ENCODE measurements at regions not wholly inside any gene's neighbourhood (a gene's known extent, or its start where the extent isn't known, plus 50 kb on each side); places are given as distances from the start of the nearest gene placed in this dataset.

GRCh38 chr1:73026114-73026513, 743.8 kb upstream of the NEGR1 start:
- H4K20me1 ChIP-seq (ENCODE audit: insufficient read depth) = no peaks in the 10 kb centered on the region
- no peaks in the 10 kb centered on the region for H3K79me2 ChIP-seq (replicated peaks; ENCODE audit: insufficient read depth, low read length)
- TF ChIP-seq SMC3 (conservative IDR thresholded peaks at IDR 0.05; ENCODE audit: poor library complexity) = no peak
- TF ChIP-seq POLR2AphosphoS5 (IDR thresholded peaks at IDR 0.05) = no peak
- no peak for TF ChIP-seq MXI1 (conservative IDR thresholded peaks at IDR 0.05; ENCODE audit: poor library complexity, severe bottlenecking)
- TF ChIP-seq EP300 (conservative IDR thresholded peaks at IDR 0.05; ENCODE audit: poor library complexity, severe bottlenecking) = no peak
- TF ChIP-seq TAF1 (IDR thresholded peaks at IDR 0.05; ENCODE audit: low read depth) = no peak
- no peak for TF ChIP-seq EZH2 (IDR thresholded peaks at IDR 0.05; ENCODE audit: borderline replicate concordance, insufficient read depth, low read length, poor library complexity, severe bottlenecking)
- TF ChIP-seq RAD21 (conservative IDR thresholded peaks at IDR 0.05) = no peak
- TF ChIP-seq REST (IDR thresholded peaks at IDR 0.05; ENCODE audit: borderline replicate concordance) = no peak
- TF ChIP-seq CTCF (IDR thresholded peaks at IDR 0.05; ENCODE audit: poor library complexity, severe bottlenecking) = no peak
- no peak overlapping the region for H3K4me2 ChIP-seq (ENCODE audit: low read length)
- no peaks in the 10 kb centered on the region for H3K27me3 ChIP-seq (ENCODE audit: insufficient read depth, low read depth, low read length)
- H3K27ac ChIP-seq (ENCODE audit: low read length) = no peak overlapping the region
- H3K9me3 ChIP-seq (ENCODE audit: low read length) = peaks cover 2% of the 10 kb centered on the region
- no peaks in the 10 kb centered on the region for H3K36me3 ChIP-seq (ENCODE audit: insufficient read depth, low read length)
- H3K9ac ChIP-seq (ENCODE audit: low read length) = no peak overlapping the region
- H3F3A ChIP-seq (ENCODE audit: insufficient read depth, low read length, poor library complexity, severe bottlenecking) = no peaks in the 10 kb centered on the region
- no peak overlapping the region for H3K4me3 ChIP-seq (ENCODE audit: low read length)
- no peak overlapping the region for H2AFZ ChIP-seq (ENCODE audit: low read depth, low read length)
- no peaks in the 10 kb centered on the region for H3K9me2 ChIP-seq (ENCODE audit: insufficient read depth, low read length)

GRCh38 chr1:73009938-73010337, 727.6 kb upstream of the NEGR1 start:
- H3K36me3 ChIP-seq (ENCODE audit: insufficient read depth, low read length) = no peaks in the 10 kb centered on the region
- TF ChIP-seq RAD21 (conservative IDR thresholded peaks at IDR 0.05) (no peak), EP300 (conservative IDR thresholded peaks at IDR 0.05; ENCODE audit: poor library complexity, severe bottlenecking) (no peak), SMC3 (conservative IDR thresholded peaks at IDR 0.05; ENCODE audit: poor library complexity) (no peak), REST (IDR thresholded peaks at IDR 0.05; ENCODE audit: borderline replicate concordance) (no peak), CTCF (IDR thresholded peaks at IDR 0.05; ENCODE audit: poor library complexity, severe bottlenecking) (no peak), POLR2AphosphoS5 (IDR thresholded peaks at IDR 0.05) (no peak), MXI1 (conservative IDR thresholded peaks at IDR 0.05; ENCODE audit: poor library complexity, severe bottlenecking) (no peak), EZH2 (IDR thresholded peaks at IDR 0.05; ENCODE audit: borderline replicate concordance, insufficient read depth, low read length, poor library complexity, severe bottlenecking) (no peak), TAF1 (IDR thresholded peaks at IDR 0.05; ENCODE audit: low read depth) (no peak)
- no peaks in the 10 kb centered on the region for H3K79me2 ChIP-seq (replicated peaks; ENCODE audit: insufficient read depth, low read length)
- H3K4me3 ChIP-seq (ENCODE audit: low read length) = no peak overlapping the region
- H3F3A ChIP-seq (ENCODE audit: insufficient read depth, low read length, poor library complexity, severe bottlenecking) = no peaks in the 10 kb centered on the region
- no peaks in the 10 kb centered on the region for H4K20me1 ChIP-seq (ENCODE audit: insufficient read depth)
- H3K9me2 ChIP-seq (ENCODE audit: insufficient read depth, low read length) = no peaks in the 10 kb centered on the region
- no peaks in the 10 kb centered on the region for H3K27me3 ChIP-seq (ENCODE audit: insufficient read depth, low read depth, low read length)
- H2AFZ ChIP-seq (ENCODE audit: low read depth, low read length) = no peak overlapping the region
- H3K9me3 ChIP-seq (ENCODE audit: low read length) = no peaks in the 10 kb centered on the region
- no peak overlapping the region for H3K9ac ChIP-seq (ENCODE audit: low read length)
- no peak overlapping the region for H3K27ac ChIP-seq (ENCODE audit: low read length)
- H3K4me2 ChIP-seq (ENCODE audit: low read length) = no peak overlapping the region
